ENCODE measurements at regions not wholly inside any gene's neighbourhood (a gene's known extent, or its start where the extent isn't known, plus 50 kb on each side); places are given as distances from the start of the nearest gene placed in this dataset.

DNA sequence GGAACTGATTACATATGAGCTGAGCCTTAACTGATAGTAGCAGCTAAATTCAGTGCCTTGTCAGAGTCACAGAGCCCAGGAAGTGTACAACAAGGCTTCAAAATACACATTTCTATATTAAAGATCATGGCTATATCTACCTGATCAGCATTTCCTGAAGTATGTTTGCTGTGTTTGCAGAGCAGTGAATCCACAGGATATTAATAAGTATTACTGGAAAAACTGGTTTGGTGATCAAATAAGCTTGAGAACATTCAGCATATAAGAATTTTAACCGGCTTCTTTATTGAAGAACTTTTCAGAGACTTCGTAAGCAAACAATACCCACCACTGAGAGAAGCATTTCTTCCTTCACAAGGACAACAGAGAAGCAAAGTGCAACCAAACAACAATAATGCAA, 227.0 kb downstream of the ELAVL2 start:
- H3K36me3 ChIP-seq (ENCODE audit: insufficient read depth, low read length): no peaks in the 10 kb centered on the region
- H3K79me2 ChIP-seq (replicated peaks; ENCODE audit: insufficient read depth, low read length): no peaks in the 10 kb centered on the region
- H3K27ac ChIP-seq (ENCODE audit: low read length): no peak overlapping the region
- H4K20me1 ChIP-seq (ENCODE audit: insufficient read depth): no peaks in the 10 kb centered on the region
- H3K4me2 ChIP-seq (ENCODE audit: low read length): no peak overlapping the region
- TF ChIP-seq CTCF (IDR thresholded peaks at IDR 0.05; ENCODE audit: poor library complexity, severe bottlenecking): no peak
- no peak for TF ChIP-seq EZH2 (IDR thresholded peaks at IDR 0.05; ENCODE audit: borderline replicate concordance, insufficient read depth, low read length, poor library complexity, severe bottlenecking)
- no peak for TF ChIP-seq MXI1 (conservative IDR thresholded peaks at IDR 0.05; ENCODE audit: poor library complexity, severe bottlenecking)
- TF ChIP-seq EP300 (conservative IDR thresholded peaks at IDR 0.05; ENCODE audit: poor library complexity, severe bottlenecking): no peak
- TF ChIP-seq, protein P1, sequence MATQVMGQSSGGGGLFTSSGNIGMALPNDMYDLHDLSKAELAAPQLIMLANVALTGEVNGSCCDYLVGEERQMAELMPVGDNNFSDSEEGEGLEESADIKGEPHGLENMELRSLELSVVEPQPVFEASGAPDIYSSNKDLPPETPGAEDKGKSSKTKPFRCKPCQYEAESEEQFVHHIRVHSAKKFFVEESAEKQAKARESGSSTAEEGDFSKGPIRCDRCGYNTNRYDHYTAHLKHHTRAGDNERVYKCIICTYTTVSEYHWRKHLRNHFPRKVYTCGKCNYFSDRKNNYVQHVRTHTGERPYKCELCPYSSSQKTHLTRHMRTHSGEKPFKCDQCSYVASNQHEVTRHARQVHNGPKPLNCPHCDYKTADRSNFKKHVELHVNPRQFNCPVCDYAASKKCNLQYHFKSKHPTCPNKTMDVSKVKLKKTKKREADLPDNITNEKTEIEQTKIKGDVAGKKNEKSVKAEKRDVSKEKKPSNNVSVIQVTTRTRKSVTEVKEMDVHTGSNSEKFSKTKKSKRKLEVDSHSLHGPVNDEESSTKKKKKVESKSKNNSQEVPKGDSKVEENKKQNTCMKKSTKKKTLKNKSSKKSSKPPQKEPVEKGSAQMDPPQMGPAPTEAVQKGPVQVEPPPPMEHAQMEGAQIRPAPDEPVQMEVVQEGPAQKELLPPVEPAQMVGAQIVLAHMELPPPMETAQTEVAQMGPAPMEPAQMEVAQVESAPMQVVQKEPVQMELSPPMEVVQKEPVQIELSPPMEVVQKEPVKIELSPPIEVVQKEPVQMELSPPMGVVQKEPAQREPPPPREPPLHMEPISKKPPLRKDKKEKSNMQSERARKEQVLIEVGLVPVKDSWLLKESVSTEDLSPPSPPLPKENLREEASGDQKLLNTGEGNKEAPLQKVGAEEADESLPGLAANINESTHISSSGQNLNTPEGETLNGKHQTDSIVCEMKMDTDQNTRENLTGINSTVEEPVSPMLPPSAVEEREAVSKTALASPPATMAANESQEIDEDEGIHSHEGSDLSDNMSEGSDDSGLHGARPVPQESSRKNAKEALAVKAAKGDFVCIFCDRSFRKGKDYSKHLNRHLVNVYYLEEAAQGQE (IDR thresholded peaks at IDR 0.05; ENCODE audit: borderline replicate concordance): no peak
- no peak for TF ChIP-seq SMC3 (conservative IDR thresholded peaks at IDR 0.05; ENCODE audit: poor library complexity)
- TF ChIP-seq POLR2AphosphoS5 (IDR thresholded peaks at IDR 0.05): no peak
- no peak for TF ChIP-seq RAD21 (conservative IDR thresholded peaks at IDR 0.05)
- no peak for TF ChIP-seq TAF1 (IDR thresholded peaks at IDR 0.05; ENCODE audit: low read depth)
- H3F3A ChIP-seq (ENCODE audit: insufficient read depth, low read length, poor library complexity, severe bottlenecking): no peaks in the 10 kb centered on the region
- H3K9ac ChIP-seq (ENCODE audit: low read length): no peak overlapping the region
- H3K27me3 ChIP-seq (ENCODE audit: insufficient read depth, low read depth, low read length): no peaks in the 10 kb centered on the region
- H3K9me3 ChIP-seq (ENCODE audit: low read length): no peaks in the 10 kb centered on the region
- no peak overlapping the region for H3K4me3 ChIP-seq (ENCODE audit: low read length)
- no peaks in the 10 kb centered on the region for H3K9me2 ChIP-seq (ENCODE audit: insufficient read depth, low read length)
- no peak overlapping the region for H2AFZ ChIP-seq (ENCODE audit: low read depth, low read length)

- no peak overlapping the region for H3K9ac ChIP-seq (ENCODE audit: low read length)
- H3K4me2 ChIP-seq (ENCODE audit: low read length): no peak overlapping the region
- H3K27ac ChIP-seq (ENCODE audit: low read length): no peak overlapping the region
- H3K9me2 ChIP-seq (ENCODE audit: insufficient read depth, low read length): no peaks in the 10 kb centered on the region
- TF ChIP-seq, protein P1 (IDR thresholded peaks at IDR 0.05; ENCODE audit: borderline replicate concordance): no peak
- TF ChIP-seq POLR2AphosphoS5 (IDR thresholded peaks at IDR 0.05): no peak
- TF ChIP-seq TAF1 (IDR thresholded peaks at IDR 0.05; ENCODE audit: low read depth): no peak
- no peak for TF ChIP-seq CTCF (IDR thresholded peaks at IDR 0.05; ENCODE audit: poor library complexity, severe bottlenecking)
- TF ChIP-seq RAD21 (conservative IDR thresholded peaks at IDR 0.05): no peak
- no peak for TF ChIP-seq EZH2 (IDR thresholded peaks at IDR 0.05; ENCODE audit: borderline replicate concordance, insufficient read depth, low read length, poor library complexity, severe bottlenecking)
- no peak for TF ChIP-seq MXI1 (conservative IDR thresholded peaks at IDR 0.05; ENCODE audit: poor library complexity, severe bottlenecking)
- no peak for TF ChIP-seq SMC3 (conservative IDR thresholded peaks at IDR 0.05; ENCODE audit: poor library complexity)
- H3K36me3 ChIP-seq (ENCODE audit: insufficient read depth, low read length): peaks cover 3% of the 10 kb centered on the region
- no peaks in the 10 kb centered on the region for H3F3A ChIP-seq (ENCODE audit: insufficient read depth, low read length, poor library complexity, severe bottlenecking)
- no peaks in the 10 kb centered on the region for H3K9me3 ChIP-seq (ENCODE audit: low read length)
- H2AFZ ChIP-seq (ENCODE audit: low read depth, low read length): no peak overlapping the region
- H3K4me3 ChIP-seq (ENCODE audit: low read length): no peak overlapping the region
- no peaks in the 10 kb centered on the region for H3K27me3 ChIP-seq (ENCODE audit: insufficient read depth, low read depth, low read length)
- no peaks in the 10 kb centered on the region for H4K20me1 ChIP-seq (ENCODE audit: insufficient read depth)
- H3K79me2 ChIP-seq (replicated peaks; ENCODE audit: insufficient read depth, low read length): no peaks in the 10 kb centered on the region
Measured at GRCh38 chr9:23603311-23603710, 222.7 kb downstream of the ELAVL2 start.
